NCI-H82 treated with DMSO at 0.1 percent for 48 hours (cell line): ENCODE measurements at regions not wholly inside any gene's neighbourhood (a gene's known extent, or its start where the extent isn't known, plus 50 kb on each side); places are given as distances from the start of the nearest gene placed in this dataset.

Source experiments
- DNase-seq: peaks from one replicate; lab custom pipeline; 2025; ENCODE audit not compliant: unreplicated experiment; lab: John Stamatoyannopoulos, UW

DNA sequence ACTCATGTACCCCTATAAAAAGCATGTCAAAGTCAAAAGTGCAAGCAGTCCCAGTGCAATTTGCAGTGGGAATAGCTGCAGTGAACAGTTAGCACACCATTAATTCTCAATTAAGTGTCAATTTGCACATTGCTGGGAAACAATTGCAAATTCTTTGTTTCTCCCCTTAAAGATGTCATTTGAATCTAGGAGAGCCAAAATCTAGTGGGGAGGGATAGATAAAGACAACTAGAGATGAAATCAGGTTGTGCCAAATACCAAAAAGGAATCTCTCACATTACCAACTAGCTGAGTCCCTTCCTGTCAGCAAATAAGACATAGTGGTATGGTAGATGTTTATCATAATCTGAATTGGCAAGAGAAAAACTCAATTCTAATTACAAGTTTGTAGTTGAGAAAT, 330.7 kb downstream of the NUF2 start:
- DNase-seq, result no peak

DNA sequence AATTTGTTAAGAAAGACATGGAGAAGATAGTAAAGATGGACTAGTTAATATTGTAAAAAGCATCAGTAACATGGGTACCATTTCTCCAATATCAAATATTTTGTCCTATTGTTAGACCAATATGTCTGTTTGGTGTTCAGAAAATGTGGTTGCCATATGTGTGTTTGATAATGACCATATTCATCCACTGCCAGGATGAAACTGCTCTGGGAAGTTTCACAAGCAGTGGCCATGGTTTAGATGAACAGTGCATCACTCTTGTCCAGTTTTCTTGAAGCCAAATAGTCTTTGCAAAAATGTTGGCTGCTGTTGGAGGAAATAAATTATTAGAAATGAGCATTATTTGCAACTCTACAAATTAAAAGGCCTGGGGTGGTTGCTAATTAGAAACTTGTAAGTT, 333.8 kb downstream of the NUF2 start:
- DNase-seq, result no peak

DNA sequence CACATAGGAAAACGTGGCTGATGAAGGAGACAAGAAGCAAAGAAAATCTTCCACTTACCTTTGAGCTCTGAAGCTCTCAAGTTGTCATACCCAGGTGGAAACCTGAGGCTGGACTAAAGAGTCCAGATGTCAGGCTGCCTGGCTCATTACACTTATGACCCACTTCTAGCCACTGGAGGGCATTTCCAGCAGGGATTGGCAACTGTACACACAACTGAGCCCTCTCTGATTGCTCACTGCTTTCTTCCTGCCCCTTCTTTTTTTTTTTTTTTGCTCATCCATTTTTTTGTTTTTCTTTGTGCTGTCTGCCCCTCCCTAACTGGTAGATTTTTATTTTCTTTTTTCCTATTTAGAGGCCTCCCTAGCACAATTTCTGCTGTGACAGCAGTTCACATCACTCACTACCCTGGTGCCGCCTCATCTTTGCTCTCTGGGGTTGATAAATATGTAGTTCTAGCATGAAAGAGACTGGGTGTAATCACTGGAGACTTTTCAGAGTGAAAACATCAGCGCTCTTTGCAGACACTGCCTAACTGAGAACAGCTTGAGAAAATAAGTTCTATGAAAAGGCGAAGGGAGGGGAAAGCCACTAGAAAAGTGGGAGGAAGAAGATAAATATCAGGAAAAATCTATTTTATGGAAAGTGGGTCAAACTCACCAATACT, 334.5 kb downstream of the NUF2 start:
- DNase-seq, result no peak

DNA sequence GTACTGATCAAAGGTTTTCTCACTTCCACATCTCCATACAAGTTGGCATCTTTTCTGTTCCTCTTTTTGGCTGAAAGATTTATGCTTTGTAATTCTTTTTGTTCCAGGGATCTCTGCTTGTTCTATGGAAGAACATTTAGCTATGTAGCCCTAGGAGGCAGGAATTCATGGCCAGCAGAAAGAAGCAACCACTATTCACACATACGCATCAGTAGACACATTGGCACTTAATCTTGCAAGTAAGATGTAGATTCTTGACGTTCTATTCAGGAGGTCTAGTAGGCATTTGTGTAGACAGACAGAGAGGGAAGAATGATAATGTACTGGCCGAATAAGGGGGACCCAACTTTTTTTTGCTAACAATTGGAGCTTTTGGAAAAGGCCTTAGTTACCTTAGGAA, 336.0 kb downstream of the NUF2 start:
- DNase-seq, result no peak

DNA sequence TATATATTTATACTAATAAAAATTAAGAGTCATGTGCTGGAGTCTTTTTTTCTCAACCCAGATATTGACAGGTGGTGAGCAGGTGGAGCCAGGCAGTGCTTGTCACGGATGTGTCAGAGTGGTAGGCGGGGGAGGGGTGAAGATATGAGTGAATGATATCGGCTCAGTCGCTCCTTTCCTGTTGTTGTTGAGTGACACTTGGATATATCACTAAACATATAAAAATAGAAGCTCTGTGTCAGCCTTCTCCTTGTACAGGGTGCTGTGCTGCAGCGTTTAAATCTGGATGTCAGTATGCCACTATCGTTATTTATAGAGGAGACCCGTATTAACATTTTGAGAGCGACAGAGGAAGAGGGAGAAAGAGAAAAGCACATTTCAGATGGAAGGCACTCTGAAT, 339.6 kb downstream of the NUF2 start:
- DNase-seq, result no peak

DNA sequence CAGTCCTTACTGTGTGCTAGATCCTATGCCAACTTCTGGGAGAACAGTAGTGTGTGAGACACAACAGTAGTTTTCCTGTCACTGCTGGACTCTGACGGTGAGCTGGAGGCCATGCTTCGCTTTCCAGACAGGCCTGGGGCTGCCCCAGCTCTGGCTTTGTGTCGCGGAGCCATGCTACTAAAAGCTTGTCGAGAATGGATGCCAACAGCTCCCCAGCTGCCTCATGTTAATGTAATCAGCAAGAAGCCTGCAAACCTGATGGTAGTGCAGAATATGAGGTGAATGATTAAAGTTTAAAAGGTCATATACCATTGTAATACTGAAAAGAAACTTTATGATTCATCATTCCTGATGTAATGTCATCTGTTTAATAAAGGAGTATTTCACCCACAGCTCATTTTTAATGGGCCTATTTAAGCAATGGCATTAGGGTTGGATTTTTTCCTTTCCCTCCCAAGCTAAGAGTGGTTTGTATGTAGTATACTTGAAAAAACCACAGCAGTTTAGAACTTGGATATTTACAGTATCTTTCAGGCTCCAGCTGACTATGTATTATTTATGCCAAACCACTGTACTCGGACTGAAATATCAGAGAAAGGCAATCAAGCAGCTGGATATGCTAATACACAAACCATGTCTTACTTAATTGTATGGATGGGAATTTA, 343.0 kb downstream of the NUF2 start:
- DNase-seq, result no peak

DNA sequence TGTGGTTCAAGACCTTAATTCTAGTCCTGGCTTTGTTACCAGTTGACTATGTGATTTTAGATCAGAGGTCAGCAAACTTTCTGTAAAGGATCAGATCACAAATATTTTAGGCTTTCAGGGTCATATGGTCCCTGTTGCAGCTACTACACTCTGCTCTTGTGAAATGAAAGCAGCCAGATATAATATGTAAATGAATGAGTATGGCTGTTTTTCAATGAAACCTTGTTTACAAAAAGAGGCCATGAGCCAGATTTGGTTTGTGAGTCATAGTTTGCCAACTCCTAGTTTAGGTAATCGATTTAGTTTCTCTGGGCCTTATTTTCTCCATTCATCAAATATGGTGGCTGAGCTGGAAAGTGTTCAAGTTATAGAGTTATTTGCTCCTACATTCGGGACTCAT, 346.7 kb downstream of the NUF2 start:
- no peak for DNase-seq

DNA sequence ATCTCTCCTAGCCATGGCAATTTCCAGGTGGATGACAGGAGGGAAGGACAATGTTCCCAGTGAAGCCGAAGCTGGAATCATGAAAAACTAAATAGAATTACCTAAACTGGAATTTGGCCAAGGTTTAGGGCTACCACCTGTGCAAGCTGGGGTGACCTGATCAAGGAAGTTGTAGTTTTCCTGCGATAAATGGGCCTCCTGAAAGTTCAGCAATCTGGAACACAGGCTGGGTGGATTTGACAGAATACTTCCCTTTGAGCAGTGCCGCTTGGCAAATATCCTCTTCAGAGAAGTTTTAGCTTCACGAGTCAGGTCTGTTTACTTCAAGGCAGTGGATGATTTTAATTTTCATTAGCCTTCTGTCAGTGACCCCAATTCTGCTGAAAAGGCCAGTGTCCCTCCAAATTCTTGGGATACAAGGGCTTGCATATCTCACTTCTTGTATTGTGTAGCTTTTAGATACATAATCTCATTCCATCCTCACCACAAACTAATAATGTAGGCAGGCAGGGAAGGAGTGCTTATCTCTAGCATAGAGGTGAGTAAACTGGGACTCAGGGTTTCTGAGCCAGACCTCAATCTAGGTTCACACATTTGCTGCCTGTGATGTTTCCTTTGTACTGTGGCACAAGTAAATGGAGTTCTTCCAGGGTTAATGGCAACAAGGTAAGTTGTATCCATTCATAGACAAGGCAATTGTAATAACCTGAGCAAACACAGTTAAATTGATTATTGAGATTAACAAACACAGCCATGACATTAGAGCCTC, 349.4 kb downstream of the NUF2 start:
- DNase-seq, result no peak

DNA sequence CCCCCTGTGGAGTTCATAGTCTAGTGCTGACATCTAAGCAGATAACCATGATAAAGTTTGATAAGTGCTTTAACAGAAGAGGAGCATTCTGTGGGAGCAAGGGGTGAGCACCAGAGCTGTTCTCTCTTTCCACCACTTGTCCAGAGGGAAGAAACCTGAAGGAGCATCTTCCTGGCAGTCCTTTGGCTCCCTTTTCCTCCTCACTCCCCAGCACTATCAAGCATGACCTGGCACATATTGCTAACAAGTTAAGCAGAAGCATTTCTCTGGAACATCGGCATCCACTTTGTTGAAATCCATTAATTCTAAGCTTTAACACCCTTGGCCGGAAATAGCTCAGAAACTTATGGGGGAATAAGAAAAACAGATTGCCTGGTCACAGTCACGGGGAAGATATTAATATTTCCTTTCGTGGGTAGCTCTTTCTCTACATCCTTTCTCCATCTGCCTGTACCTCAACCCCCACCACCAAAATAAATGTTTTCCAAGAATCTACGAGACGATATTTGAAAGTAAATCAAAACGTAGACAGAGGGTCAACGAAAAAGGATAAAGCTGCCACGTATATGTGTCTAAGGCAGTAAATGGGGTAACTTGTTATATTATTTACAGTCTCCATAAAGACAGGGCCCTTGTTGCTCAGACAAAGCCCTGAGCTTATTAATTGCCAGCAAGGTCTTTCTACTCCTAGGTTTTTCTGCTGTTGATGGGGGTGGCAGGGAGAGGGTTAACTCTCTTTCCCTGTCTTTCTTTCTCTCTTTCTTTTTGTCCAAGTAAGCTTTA, 351.4 kb downstream of the NUF2 start:
- no peak for DNase-seq

DNA sequence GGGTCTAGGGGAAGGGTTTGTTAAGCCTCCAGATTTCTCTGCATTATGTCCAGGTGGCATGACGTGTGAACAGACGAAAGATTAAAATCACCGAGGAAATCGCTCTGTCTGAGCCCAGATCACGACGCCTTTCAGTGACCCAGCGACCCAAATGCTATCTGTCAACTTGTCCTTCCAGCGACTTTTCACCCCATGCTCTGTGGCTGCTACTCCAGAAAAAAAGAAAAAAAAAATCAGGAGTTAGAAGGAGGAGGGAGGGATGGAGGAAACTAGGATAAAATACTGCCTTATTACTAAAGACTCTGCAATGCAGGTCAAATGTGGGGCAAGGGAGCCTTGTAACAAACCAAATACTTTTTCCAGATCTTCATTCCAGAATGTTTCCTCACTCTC, 352.0 kb downstream of the NUF2 start:
- peak; percentile 87 for DNase-seq

DNA sequence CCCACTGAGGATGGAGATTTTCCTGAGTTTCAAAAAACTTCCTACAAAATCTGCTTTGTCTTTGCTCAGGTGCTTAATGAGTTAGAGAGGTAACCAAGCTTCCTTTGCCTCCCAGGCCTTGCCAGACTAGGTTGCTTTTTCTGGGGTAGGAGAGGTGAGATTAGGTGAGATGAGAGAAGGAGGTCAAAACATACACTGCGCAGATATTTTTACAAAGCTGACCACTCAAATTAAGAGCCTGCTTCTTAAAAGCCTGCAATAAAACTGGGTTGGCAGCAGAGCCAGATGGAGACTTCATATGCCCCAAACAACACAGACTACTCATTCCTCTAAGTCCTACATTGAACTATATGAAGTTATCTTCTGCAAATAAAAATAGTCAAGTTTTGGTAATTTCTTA, 352.5 kb downstream of the NUF2 start:
- DNase-seq, result peak; percentile 66

DNA sequence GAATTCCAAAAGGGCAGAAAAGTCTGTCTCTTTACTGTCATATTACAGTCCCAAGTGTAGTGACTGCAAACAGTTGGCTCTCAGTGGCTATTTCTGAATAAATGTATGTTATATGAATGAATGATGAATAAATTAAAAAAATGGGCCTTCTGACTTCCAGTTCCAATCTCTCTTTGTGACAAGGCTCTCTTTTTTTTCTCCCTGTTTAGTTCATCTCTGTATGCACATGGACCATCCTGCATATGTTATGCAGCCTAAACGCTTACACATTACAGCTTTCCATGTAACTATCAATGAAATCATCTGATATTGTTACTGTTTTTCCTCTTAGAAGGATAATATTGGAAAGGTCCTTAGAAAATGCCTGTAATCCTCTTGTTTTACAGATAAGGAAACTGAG, 363.0 kb downstream of the NUF2 start:
- no peak for DNase-seq

DNA sequence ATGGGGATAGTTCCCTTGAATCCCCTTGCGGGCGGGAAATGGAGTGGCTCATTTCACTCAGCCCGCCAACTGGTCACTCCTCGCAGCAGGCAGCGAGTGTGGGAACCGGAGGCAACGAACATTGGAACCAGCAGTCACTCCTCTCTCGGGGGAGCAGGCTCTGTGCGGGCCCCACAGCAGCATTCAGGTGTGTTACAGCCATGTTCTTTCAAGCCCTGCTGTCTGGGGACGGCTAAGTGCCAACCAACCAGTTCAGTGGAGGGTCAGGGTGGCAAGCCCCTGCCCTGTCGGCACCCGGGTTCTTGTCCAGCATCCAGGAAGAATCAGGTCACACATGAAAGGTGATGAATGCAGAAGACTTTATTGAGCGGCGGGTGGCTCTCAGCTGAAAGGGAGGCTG, 370.5 kb downstream of the NUF2 start:
- no peak for DNase-seq

DNA sequence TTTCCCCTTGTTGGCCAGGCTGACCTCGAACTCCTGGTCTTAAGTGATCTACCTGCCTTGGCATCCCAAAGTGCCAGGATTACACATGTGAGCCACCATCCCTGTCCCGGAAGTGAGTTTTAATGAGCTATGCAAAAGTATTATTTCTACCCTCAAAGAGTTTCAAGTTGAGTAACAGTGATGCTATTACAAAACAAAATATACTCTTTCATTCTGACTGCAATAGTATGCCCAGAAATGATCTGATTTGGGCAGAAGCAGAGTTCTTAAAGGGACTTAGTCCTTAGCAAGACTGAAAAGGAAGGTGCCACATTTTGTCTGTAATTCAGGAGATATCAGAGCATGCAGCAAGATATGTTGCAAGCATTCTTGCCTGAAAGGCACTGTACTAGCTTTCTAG, 375.4 kb downstream of the NUF2 start:
- no peak for DNase-seq

DNA sequence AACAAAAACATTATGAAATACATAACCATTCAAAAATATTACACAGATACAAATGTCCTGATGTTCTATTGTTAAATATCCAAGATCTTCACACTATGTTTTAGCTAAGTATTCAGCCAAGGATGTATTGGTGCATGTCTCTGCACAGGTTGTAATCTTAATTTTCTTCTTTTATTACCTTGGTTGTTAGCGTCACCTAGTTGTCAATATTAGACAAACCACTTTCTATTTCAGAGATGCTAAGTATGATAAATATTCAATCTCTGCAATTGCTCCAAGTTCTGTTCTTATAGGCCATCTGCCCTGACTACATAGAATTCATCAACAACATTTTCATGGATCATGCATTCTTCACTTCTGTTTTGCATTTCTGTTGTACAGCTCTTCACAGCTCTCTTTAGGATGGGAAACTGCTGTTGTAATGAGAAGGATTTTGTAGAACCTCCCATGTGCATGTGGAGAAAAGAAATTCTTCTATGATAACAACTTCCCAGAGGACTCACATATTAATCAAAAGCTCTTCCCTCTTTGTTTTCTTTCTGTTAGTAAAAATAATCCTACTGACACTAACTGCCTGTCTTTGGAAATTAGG, 380.1 kb downstream of the NUF2 start:
- DNase-seq, result no peak

DNA sequence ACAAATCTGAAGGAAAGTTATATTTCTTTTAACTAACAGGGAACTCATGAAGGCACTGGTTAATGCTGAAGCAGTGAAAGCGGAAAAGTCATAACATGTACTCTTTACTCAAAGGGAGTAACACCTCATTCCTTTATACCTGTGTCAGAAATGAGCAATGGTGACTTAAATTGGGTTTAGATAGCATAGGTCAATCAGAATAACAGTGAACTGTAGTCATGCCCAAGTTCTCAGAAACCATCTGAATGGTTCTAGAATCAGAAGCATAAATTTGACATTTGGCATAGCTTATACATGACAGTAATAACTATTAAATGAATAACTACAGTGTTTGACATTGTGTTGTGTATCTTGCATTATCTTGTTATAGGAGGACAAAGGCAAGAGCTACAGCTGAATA, 382.0 kb downstream of the NUF2 start:
- DNase-seq, result no peak

DNA sequence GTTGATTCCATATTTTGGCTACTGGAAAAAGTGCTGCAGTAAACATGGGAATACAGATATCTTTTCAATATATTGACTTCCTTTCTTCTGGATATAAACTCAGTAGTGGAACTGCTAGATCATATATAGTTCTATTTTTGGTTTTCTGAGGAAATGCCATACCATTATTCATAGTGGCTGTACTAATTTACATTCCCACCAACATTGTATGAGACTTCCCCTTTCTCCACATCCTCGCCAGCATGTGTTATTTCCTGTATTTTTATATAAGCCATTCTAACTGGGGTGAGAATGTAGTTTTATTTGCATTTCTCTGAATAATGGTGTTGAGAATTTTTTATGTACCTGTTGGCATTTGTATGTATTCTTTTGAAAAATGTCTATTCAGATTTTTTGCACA, 385.2 kb downstream of the NUF2 start:
- no peak for DNase-seq

DNA sequence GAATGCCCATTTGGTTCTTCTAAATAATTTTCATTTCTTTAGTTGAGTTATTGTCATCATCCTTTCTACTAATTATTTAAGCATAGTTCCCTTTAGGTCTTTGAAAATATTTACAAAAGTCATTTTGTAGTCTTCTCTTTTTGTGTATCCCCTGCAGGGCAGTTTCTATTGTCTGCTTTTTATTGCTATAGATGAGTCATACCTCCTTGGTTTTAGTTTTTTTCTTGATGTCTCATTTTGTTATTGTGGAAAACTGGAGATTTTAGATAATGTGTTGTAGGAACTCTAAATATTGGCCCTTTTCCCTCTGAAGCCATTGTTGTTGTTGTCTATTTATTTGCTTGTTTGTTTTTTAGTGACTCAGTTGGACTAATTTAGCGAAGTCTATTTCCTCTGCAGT, 387.9 kb downstream of the NUF2 start:
- DNase-seq, result no peak

DNA sequence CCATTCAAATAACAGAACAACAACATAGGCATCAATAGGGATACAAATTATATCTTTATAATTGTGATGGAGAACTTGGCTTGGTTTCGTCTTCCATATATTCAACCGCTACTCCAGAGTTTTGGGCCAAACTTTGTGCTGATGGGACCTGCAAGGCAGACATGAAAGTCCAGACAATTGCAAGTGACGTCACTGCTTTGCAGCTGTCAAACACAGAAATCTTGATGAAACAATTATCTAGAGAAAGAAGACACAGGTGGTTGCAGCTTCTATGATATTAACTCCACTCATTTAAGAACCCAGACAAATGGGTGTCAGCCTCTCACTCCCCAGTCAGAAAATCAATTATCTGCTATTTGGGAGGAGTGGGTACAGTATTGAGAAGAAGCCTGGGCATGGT, 390.6 kb downstream of the NUF2 start:
- DNase-seq, result no peak

DNA sequence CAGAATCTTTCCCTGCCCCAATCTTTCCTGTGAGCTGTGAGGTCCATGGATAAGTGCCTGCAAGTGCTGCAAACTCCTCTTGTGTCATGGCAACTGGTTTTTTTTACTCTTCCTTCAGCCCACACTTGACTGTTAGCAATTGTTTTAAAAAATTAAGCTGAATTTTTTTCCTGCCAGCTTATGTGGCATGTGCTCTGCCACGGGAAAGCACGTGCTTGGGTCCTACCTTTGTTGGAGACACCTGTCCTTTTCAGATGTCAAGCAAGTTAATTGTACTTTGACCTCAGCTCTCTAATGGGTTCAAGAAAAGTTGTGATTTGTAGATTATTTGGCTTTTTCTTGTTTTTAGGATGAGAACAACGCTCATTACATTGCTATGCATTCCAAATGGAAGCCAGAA, 398.5 kb downstream of the NUF2 start:
- DNase-seq, result no peak

DNA sequence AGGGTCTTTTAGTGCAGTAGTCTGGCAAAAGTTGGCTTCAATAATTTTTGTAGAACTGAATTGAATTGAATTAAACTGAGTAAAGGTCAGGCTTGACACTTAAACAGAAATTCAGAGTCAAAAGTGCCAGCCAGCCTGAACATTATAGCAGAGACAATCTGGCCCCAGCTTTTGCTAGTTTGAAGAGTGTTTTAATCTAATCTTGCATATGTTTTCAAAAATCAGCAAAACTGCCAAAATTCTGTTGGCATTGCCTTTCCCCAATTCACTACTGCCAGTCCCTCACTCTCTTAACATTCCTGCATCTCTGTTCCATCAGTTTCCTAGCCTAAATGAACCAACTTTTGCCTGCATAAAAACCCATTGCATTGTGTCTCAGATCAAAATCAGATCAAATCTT, 403.8 kb downstream of the NUF2 start:
- DNase-seq, result no peak
